Upper lobe of left lung (tissue), 6 donors: ENCODE measurements at regions not wholly inside any gene's neighbourhood (a gene's known extent, or its start where the extent isn't known, plus 50 kb on each side); places are given as distances from the start of the nearest gene placed in this dataset.

Source experiments
- ATAC-seq, 2 donors: fragments of 200-7000 bp; cut with Tn5 transposase; one replicate each; pipeline ENCODE4 v1.9.1; 2022; ENCODE audit warnings: mild to moderate bottlenecking in 2 of 2, moderate library complexity in 2 of 2; ENCODE audit not compliant: low FRiP score in 2 of 2
- DNase-seq, 2 donors: peaks; one replicate each; pipeline ENCODE4 v3.0.0-alpha.2; 2019 to 2020
- H3K27ac ChIP-seq, 4 donors: fragments of 200-600 bp; sonication (generic); one replicate each; pipeline ENCODE4 v1.5.1; 2016 to 2019
- H3K27me3 ChIP-seq, 4 donors: fragments of 200-600 bp; sonication (generic); one replicate each; pipeline ENCODE4 v1.5.1; 2017 to 2019
- H3K36me3 ChIP-seq, 4 donors: fragments of 200-600 bp; sonication (generic); one replicate each; pipeline ENCODE4 v1.5.1; 2016 to 2019
- H3K4me1 ChIP-seq, 4 donors: fragments of 200-600 bp; sonication (generic); one replicate each; pipeline ENCODE4 v1.5.1; 2018 to 2019
- H3K4me3 ChIP-seq, 4 donors: fragments of 200-600 bp; sonication (generic); one replicate each; pipeline ENCODE4 v1.5.1; 2017 to 2019; ENCODE audit warnings: mild to moderate bottlenecking in 2 of 4, moderate library complexity in 1 of 4
- H3K9me3 ChIP-seq, 4 donors: fragments of 200-600 bp; sonication (generic); one replicate each; pipeline ENCODE4 v1.5.1; 2018 to 2019
- CTCF ChIP-seq, 6 experiments: fragments of 450-650 bp in 4 of 6; fragments of 200-600 bp in 2 of 6; sonication (generic) in 2 of 6; IDR thresholded peaks; one replicate each; pipeline ENCODE4 v1.5.1; 2016 to 2019; ENCODE audit warnings: antibody characterized with exemption in 6 of 6
- EP300 ChIP-seq, 4 donors: sonication (generic); formaldehyde crosslinking; IDR thresholded peaks; one replicate each; pipeline ENCODE4 v1.5.1; 2017; ENCODE audit warnings: antibody characterized with exemption in 4 of 4, control low read depth in 2 of 4
- POLR2A ChIP-seq, 4 donors: fragments of 450-650 bp; IDR thresholded peaks; one replicate each; pipeline ENCODE4 v1.5.1; 2016 to 2017; ENCODE audit warnings: antibody characterized with exemption in 4 of 4, mild to moderate bottlenecking in 2 of 4
- POLR2AphosphoS5 ChIP-seq, 2 donors: sonication (generic); formaldehyde crosslinking; IDR thresholded peaks; one replicate each; pipeline ENCODE4 v1.5.1; 2017; ENCODE audit warnings: antibody characterized with exemption in 2 of 2
- WGBS, 2 donors: methylation state at CpG; one replicate each; pipeline ENCODE4 v1.1.5; 2017 to 2018; 5-methylcytosine and 5-hydroxymethylcytosine counted together
- donor health status: DM: no; HTN: no; CAD: no; lungs with moderate emphysema.
- donor health status: DM: no; HTN: yes; CAD: no; lungs with severe emphysema.

- H3K4me1 ChIP-seq: no peaks in the 10 kb centered on the region
- no peak overlapping the region for H3K27ac ChIP-seq
- no peak overlapping the region for H3K4me3 ChIP-seq
- WGBS, 2 donors: 100% methylated on average over 1 of the region's 1 CpG
- H3K9me3 ChIP-seq: no peaks in the 10 kb centered on the region
- no peak for DNase-seq
- TF ChIP-seq POLR2A (IDR thresholded peaks at IDR 0.05) (no peak), POLR2AphosphoS5 (IDR thresholded peaks at IDR 0.05) (no peak), EP300 (IDR thresholded peaks at IDR 0.05) (no peak), CTCF (IDR thresholded peaks at IDR 0.05) (no peak)
- no peaks in the 10 kb centered on the region for H3K27me3 ChIP-seq
- no peak for ATAC-seq
- no peaks in the 10 kb centered on the region for H3K36me3 ChIP-seq
These were observed 63.3 kb upstream of the PLA2G4A start for GRCh38 chr1:186765446-186765845.

GRCh38 chr1:186763107-186763506 lies 65.6 kb upstream of the PLA2G4A start:
- Histone ChIP-seq H3K4me3 (no peak overlapping the region), H3K27ac (no peak overlapping the region), H3K27me3 (no peaks in the 10 kb centered on the region), H3K36me3 (no peaks in the 10 kb centered on the region), H3K9me3 (no peaks in the 10 kb centered on the region), H3K4me1 (no peaks in the 10 kb centered on the region)
- ATAC-seq: peak in 1 of 2 donors; percentile 47
- TF ChIP-seq EP300 (IDR thresholded peaks at IDR 0.05) (no peak), CTCF (IDR thresholded peaks at IDR 0.05) (no peak), POLR2AphosphoS5 (IDR thresholded peaks at IDR 0.05) (no peak), POLR2A (IDR thresholded peaks at IDR 0.05) (no peak)
- 32 to 50% methylated on average over 1 of the region's 1 CpG for WGBS, 2 donors
- no peak for DNase-seq

GRCh38 chr1:186762653-186763052 lies 66.1 kb upstream of the PLA2G4A start:
- no peaks in the 10 kb centered on the region for H3K36me3 ChIP-seq
- TF ChIP-seq CTCF (IDR thresholded peaks at IDR 0.05): no peak
- no peak for TF ChIP-seq EP300 (IDR thresholded peaks at IDR 0.05)
- TF ChIP-seq POLR2AphosphoS5 (IDR thresholded peaks at IDR 0.05): no peak
- TF ChIP-seq POLR2A (IDR thresholded peaks at IDR 0.05): no peak
- H3K4me1 ChIP-seq: no peaks in the 10 kb centered on the region
- no peak overlapping the region for H3K27ac ChIP-seq
- ATAC-seq: no peak
- no peak for DNase-seq
- no peak overlapping the region for H3K4me3 ChIP-seq
- H3K27me3 ChIP-seq: no peaks in the 10 kb centered on the region
- no peaks in the 10 kb centered on the region for H3K9me3 ChIP-seq

GRCh38 chr1:186761358-186761757 lies 67.4 kb upstream of the PLA2G4A start:
- ATAC-seq: no peak
- H3K27ac ChIP-seq: no peak overlapping the region

More at GRCh38 chr1:186761358-186761757, 67.4 kb upstream of the PLA2G4A start:
- no peaks in the 10 kb centered on the region for H3K9me3 ChIP-seq
- H3K36me3 ChIP-seq: no peaks in the 10 kb centered on the region
- no peak for TF ChIP-seq CTCF (IDR thresholded peaks at IDR 0.05)
- TF ChIP-seq EP300 (IDR thresholded peaks at IDR 0.05): no peak
- TF ChIP-seq POLR2AphosphoS5 (IDR thresholded peaks at IDR 0.05): no peak
- no peak for TF ChIP-seq POLR2A (IDR thresholded peaks at IDR 0.05)
- no peak for DNase-seq
- no peaks in the 10 kb centered on the region for H3K4me1 ChIP-seq
- no peaks in the 10 kb centered on the region for H3K27me3 ChIP-seq
- no peak overlapping the region for H3K4me3 ChIP-seq
